ENCODE measurements at regions not wholly inside any gene's neighbourhood (a gene's known extent, or its start where the extent isn't known, plus 50 kb on each side); places are given as distances from the start of the nearest gene placed in this dataset.

DNA sequence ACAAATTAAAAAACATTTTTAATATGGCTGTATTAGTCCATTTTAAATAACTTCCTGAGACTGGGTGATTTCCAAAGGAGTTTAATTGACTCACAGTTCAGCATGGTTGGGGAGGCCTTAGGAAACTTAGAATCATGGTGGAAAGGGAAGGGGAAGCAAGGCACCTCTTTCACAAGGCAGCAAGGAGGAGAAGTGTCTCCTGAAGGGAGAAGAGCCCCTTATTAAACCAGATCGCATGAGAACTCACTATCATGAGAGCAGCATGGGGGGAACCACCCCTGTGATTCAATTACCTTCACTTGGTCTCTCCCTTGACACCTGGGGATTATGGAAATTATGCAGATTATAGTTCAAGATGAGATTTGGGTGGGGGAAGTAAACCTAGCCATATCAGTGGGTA, 488.6 kb downstream of the ETS1 start:
- Mint-ChIP-seq H3K27me3 (ENCODE audit: low read depth, unreplicated experiment) (no peaks in the 10 kb centered on the region), H3K9me3 (ENCODE audit: unreplicated experiment) (no peaks in the 10 kb centered on the region), H3K4me1 (ENCODE audit: low read depth, unreplicated experiment) (peaks cover 6% of the 10 kb centered on the region), H3K27ac (ENCODE audit: unreplicated experiment) (no peak overlapping the region), H3K4me3 (ENCODE audit: unreplicated experiment) (no peak overlapping the region), H3K36me3 (ENCODE audit: low read depth, unreplicated experiment) (no peaks in the 10 kb centered on the region)
- H3K36me3 ChIP-seq (ENCODE audit: insufficient read depth, low read length), result no peaks in the 10 kb centered on the region
- H3K79me2 ChIP-seq (ENCODE audit: insufficient read depth, low read length), result no peaks in the 10 kb centered on the region
- no peak for TF ChIP-seq EZH2 (IDR thresholded peaks at IDR 0.05; ENCODE audit: insufficient read depth, low read length)
- TF ChIP-seq, protein P1, sequence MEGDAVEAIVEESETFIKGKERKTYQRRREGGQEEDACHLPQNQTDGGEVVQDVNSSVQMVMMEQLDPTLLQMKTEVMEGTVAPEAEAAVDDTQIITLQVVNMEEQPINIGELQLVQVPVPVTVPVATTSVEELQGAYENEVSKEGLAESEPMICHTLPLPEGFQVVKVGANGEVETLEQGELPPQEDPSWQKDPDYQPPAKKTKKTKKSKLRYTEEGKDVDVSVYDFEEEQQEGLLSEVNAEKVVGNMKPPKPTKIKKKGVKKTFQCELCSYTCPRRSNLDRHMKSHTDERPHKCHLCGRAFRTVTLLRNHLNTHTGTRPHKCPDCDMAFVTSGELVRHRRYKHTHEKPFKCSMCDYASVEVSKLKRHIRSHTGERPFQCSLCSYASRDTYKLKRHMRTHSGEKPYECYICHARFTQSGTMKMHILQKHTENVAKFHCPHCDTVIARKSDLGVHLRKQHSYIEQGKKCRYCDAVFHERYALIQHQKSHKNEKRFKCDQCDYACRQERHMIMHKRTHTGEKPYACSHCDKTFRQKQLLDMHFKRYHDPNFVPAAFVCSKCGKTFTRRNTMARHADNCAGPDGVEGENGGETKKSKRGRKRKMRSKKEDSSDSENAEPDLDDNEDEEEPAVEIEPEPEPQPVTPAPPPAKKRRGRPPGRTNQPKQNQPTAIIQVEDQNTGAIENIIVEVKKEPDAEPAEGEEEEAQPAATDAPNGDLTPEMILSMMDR (IDR thresholded peaks at IDR 0.05; ENCODE audit: insufficient read depth, low read depth, low read length), result no peak
- H3K9me3 ChIP-seq (ENCODE audit: insufficient read depth, low read depth, low read length), result no peaks in the 10 kb centered on the region
- H4K20me1 ChIP-seq (ENCODE audit: insufficient read depth, low read length), result no peaks in the 10 kb centered on the region
- H2AFZ ChIP-seq (ENCODE audit: low read depth, low read length), result no peak overlapping the region
- no peak overlapping the region for H3K9ac ChIP-seq (ENCODE audit: low read length)
- no peak overlapping the region for H3K4me2 ChIP-seq (ENCODE audit: low read length)
- FAIRE-seq, result no peak
- H3K27me3 ChIP-seq (ENCODE audit: insufficient read depth, low read length), result no peaks in the 10 kb centered on the region
- H3K4me1 ChIP-seq (ENCODE audit: insufficient read depth, low read length), result peaks cover 4% of the 10 kb centered on the region
- no peak overlapping the region for H3K4me3 ChIP-seq (ENCODE audit: insufficient read depth, low read depth, low read length)
- no peak overlapping the region for H3K27ac ChIP-seq (ENCODE audit: low read depth, low read length)
- DNase-seq (ENCODE audit: low read depth), result no peak

DNA sequence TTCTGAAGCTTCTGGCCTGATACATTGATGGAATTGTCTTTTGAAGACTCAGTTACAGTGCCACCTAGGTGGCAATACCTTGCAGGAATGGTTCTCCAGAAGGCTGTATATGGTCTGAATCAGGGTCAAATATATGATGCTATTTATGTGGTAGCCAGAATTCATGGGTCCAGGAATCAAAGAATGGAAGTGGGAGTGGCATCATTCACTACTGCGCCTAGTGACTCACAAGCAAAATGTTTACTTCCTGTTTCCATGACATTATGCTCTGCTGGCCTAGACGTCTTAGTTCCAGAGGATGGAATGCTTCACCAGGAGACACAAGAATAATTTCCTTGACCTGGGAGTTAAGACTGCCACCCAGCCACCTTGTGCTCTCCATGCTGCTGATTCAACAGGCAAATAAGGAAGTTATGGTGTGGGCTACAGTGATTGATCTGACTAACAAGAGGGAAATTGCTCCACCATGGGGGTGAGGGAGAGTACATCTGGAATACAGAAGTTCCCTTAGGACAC, 491.8 kb downstream of the ETS1 start:
- H3K4me1 Mint-ChIP-seq (ENCODE audit: low read depth, unreplicated experiment), result peaks cover 6% of the 10 kb centered on the region
- H3K4me1 ChIP-seq (ENCODE audit: insufficient read depth, low read length), result peaks cover 4% of the 10 kb centered on the region
- peak overlapping the region; percentile 78 for H3K27ac Mint-ChIP-seq (ENCODE audit: unreplicated experiment)
- no peaks in the 10 kb centered on the region for H3K36me3 Mint-ChIP-seq (ENCODE audit: low read depth, unreplicated experiment)
- no peaks in the 10 kb centered on the region for H4K20me1 ChIP-seq (ENCODE audit: insufficient read depth, low read length)
- H3K4me3 ChIP-seq (ENCODE audit: insufficient read depth, low read depth, low read length), result no peak overlapping the region
- DNase-seq (ENCODE audit: low read depth) (peak; percentile 84), FAIRE-seq (peak; percentile 97)
- no peaks in the 10 kb centered on the region for H3K36me3 ChIP-seq (ENCODE audit: insufficient read depth, low read length)
- H3K27me3 ChIP-seq (ENCODE audit: insufficient read depth, low read length), result no peaks in the 10 kb centered on the region
- H2AFZ ChIP-seq (ENCODE audit: low read depth, low read length), result peak overlapping the region; percentile 8
- no peaks in the 10 kb centered on the region for H3K27me3 Mint-ChIP-seq (ENCODE audit: low read depth, unreplicated experiment)
- no peak overlapping the region for H3K9ac ChIP-seq (ENCODE audit: low read length)
- H3K4me3 Mint-ChIP-seq (ENCODE audit: unreplicated experiment), result no peak overlapping the region
- no peaks in the 10 kb centered on the region for H3K9me3 Mint-ChIP-seq (ENCODE audit: unreplicated experiment)
- no peaks in the 10 kb centered on the region for H3K9me3 ChIP-seq (ENCODE audit: insufficient read depth, low read depth, low read length)
- H3K27ac ChIP-seq (ENCODE audit: low read depth, low read length), result peak overlapping the region; percentile 31
- H3K4me2 ChIP-seq (ENCODE audit: low read length), result peak overlapping the region; percentile 45
- H3K79me2 ChIP-seq (ENCODE audit: insufficient read depth, low read length), result no peaks in the 10 kb centered on the region
- TF ChIP-seq, protein P1 (IDR thresholded peaks at IDR 0.05; ENCODE audit: insufficient read depth, low read depth, low read length), result peak; percentile 36
- no peak for TF ChIP-seq EZH2 (IDR thresholded peaks at IDR 0.05; ENCODE audit: insufficient read depth, low read length)

DNA sequence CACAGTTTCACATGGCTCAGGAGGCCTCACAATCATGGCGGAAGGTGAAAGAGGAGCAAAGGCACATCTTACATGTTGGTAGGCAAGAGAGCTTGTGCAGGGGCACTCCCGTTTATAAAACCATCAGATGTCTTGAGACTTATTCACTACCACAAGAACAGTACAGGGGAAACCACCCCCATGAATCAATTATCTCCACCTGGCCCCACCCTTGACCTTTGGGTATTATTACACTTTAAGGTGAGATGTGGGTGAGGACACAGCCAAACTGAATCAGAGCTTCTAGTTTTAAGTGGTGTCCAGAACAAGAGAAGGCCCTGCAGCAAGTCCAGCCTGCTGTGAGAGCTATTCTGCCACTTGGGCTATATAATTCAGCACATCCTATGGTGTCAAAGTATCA, 493.7 kb downstream of the ETS1 start:
- no peaks in the 10 kb centered on the region for H3K27me3 Mint-ChIP-seq (ENCODE audit: low read depth, unreplicated experiment)
- no peak for TF ChIP-seq EZH2 (IDR thresholded peaks at IDR 0.05; ENCODE audit: insufficient read depth, low read length)
- TF ChIP-seq, protein P1 (IDR thresholded peaks at IDR 0.05; ENCODE audit: insufficient read depth, low read depth, low read length), result no peak
- H3K4me3 Mint-ChIP-seq (ENCODE audit: unreplicated experiment), result no peak overlapping the region
- Histone ChIP-seq H2AFZ (ENCODE audit: low read depth, low read length) (no peak overlapping the region), H3K27me3 (ENCODE audit: insufficient read depth, low read length) (no peaks in the 10 kb centered on the region), H3K4me3 (ENCODE audit: insufficient read depth, low read depth, low read length) (no peak overlapping the region), H3K27ac (ENCODE audit: low read depth, low read length) (no peak overlapping the region), H3K4me2 (ENCODE audit: low read length) (no peak overlapping the region), H4K20me1 (ENCODE audit: insufficient read depth, low read length) (no peaks in the 10 kb centered on the region), H3K9me3 (ENCODE audit: insufficient read depth, low read depth, low read length) (peaks cover 3% of the 10 kb centered on the region), H3K4me1 (ENCODE audit: insufficient read depth, low read length) (peaks cover 4% of the 10 kb centered on the region), H3K9ac (ENCODE audit: low read length) (no peak overlapping the region), H3K36me3 (ENCODE audit: insufficient read depth, low read length) (no peaks in the 10 kb centered on the region), H3K79me2 (ENCODE audit: insufficient read depth, low read length) (no peaks in the 10 kb centered on the region)
- FAIRE-seq (no peak), DNase-seq (ENCODE audit: low read depth) (no peak)
- no peaks in the 10 kb centered on the region for H3K36me3 Mint-ChIP-seq (ENCODE audit: low read depth, unreplicated experiment)
- H3K9me3 Mint-ChIP-seq (ENCODE audit: unreplicated experiment), result peaks cover 3% of the 10 kb centered on the region
- H3K27ac Mint-ChIP-seq (ENCODE audit: unreplicated experiment), result no peak overlapping the region
- peaks cover 6% of the 10 kb centered on the region for H3K4me1 Mint-ChIP-seq (ENCODE audit: low read depth, unreplicated experiment)

All from astrocyte (in vitro differentiated cells and primary cell).